ENCODE measurements at regions not wholly inside any gene's neighbourhood (a gene's known extent, or its start where the extent isn't known, plus 50 kb on each side); places are given as distances from the start of the nearest gene placed in this dataset.

DNA sequence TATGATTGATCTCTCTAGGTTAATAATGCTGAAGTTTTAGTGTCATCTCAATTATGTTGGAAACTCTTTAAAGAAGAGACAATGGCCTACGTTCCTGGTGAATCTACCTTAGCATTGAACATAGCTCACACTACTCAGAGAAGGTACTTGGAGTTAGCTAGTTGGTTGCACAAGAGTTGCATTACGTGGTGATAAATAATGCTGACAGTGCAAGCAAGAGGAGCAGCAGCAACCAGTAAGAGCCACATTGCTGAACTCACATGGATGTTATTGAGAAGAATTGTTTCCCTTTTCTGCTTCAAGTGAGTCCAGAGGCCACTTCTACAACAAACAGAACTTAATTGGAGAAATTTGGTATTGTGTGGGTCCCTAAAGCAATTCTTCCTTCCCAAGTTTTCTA lies 737.1 kb downstream of the TDRD15 start:
- ChIA-PET CTCF (no interaction called here), POLR2A (ENCODE audit: unreplicated experiment) (no interaction called here)
- H2AK9ac ChIP-seq (replicated peaks; ENCODE audit: low read depth, low read length, poor library complexity): no peak overlapping the region
- H3K9ac ChIP-seq (ENCODE audit: low read depth, low read length): no peak overlapping the region
- no peaks in the 10 kb centered on the region for H3K27me3 ChIP-seq (ENCODE audit: control insufficient read depth, insufficient read depth, low read length)
- no peak overlapping the region for H3K4ac ChIP-seq (ENCODE audit: low read depth, low read length)
- no peaks in the 10 kb centered on the region for H3K9me3 ChIP-seq (ENCODE audit: control insufficient read depth, insufficient read depth, low read length)
- peak; percentile 5 for DNase-seq
- no peak overlapping the region for H2BK120ac ChIP-seq (ENCODE audit: low read depth, low read length)
- intact Hi-C loops (cut with micrococcal nuclease): no loop called here
- TF ChIP-seq CEBPB (IDR thresholded peaks at IDR 0.05; ENCODE audit: low read depth, low read length) (peak; percentile 48), MAZ (IDR thresholded peaks at IDR 0.05; ENCODE audit: borderline replicate concordance, low read depth, low read length) (no peak), MAFK (IDR thresholded peaks at IDR 0.05; ENCODE audit: low read depth, low read length) (peak; percentile 89), SMC3 (IDR thresholded peaks at IDR 0.05; ENCODE audit: low read depth, low read length) (no peak), MXI1 (IDR thresholded peaks at IDR 0.05; ENCODE audit: borderline replicate concordance, low read depth, low read length) (no peak), NFE2L2 (IDR thresholded peaks at IDR 0.05; ENCODE audit: low read depth, low read length) (no peak), RAD21 (IDR thresholded peaks at IDR 0.05; ENCODE audit: low read length) (no peak), FOS (IDR thresholded peaks at IDR 0.05; ENCODE audit: low read depth, low read length) (no peak), POLR2A (IDR thresholded peaks at IDR 0.05; ENCODE audit: low read depth, low read length) (no peak)
- TF ChIP-seq, protein P1, sequence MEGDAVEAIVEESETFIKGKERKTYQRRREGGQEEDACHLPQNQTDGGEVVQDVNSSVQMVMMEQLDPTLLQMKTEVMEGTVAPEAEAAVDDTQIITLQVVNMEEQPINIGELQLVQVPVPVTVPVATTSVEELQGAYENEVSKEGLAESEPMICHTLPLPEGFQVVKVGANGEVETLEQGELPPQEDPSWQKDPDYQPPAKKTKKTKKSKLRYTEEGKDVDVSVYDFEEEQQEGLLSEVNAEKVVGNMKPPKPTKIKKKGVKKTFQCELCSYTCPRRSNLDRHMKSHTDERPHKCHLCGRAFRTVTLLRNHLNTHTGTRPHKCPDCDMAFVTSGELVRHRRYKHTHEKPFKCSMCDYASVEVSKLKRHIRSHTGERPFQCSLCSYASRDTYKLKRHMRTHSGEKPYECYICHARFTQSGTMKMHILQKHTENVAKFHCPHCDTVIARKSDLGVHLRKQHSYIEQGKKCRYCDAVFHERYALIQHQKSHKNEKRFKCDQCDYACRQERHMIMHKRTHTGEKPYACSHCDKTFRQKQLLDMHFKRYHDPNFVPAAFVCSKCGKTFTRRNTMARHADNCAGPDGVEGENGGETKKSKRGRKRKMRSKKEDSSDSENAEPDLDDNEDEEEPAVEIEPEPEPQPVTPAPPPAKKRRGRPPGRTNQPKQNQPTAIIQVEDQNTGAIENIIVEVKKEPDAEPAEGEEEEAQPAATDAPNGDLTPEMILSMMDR (conservative IDR thresholded peaks at IDR 0.05; ENCODE audit: low read depth, low read length): no peak
- TF ChIP-seq, protein P2, sequence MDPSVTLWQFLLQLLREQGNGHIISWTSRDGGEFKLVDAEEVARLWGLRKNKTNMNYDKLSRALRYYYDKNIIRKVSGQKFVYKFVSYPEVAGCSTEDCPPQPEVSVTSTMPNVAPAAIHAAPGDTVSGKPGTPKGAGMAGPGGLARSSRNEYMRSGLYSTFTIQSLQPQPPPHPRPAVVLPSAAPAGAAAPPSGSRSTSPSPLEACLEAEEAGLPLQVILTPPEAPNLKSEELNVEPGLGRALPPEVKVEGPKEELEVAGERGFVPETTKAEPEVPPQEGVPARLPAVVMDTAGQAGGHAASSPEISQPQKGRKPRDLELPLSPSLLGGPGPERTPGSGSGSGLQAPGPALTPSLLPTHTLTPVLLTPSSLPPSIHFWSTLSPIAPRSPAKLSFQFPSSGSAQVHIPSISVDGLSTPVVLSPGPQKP (IDR thresholded peaks at IDR 0.05; ENCODE audit: borderline replicate concordance, low read depth, low read length): no peak
- H2BK5ac ChIP-seq (ENCODE audit: low read depth, low read length, poor library complexity, severe bottlenecking): no peak overlapping the region
- no peak overlapping the region for H2AFZ ChIP-seq (replicated peaks; ENCODE audit: low read length, poor library complexity)
- no peak overlapping the region for H3K14ac ChIP-seq (replicated peaks; ENCODE audit: low read depth, low read length)
- no peak overlapping the region for H3K56ac ChIP-seq (ENCODE audit: extremely low read depth, insufficient read depth, low read length)
- no peak overlapping the region for H2BK15ac ChIP-seq (ENCODE audit: low read depth, low read length)
- no peaks in the 10 kb centered on the region for H3K4me1 ChIP-seq (ENCODE audit: control insufficient read depth, insufficient read depth, low read length)
- H4K20me1 ChIP-seq (ENCODE audit: insufficient read depth, low read length): no peaks in the 10 kb centered on the region
- H3K18ac ChIP-seq (ENCODE audit: low read depth, low read length): no peak overlapping the region
- no TSS peak for BruUV-seq (replicated peaks)
- no peaks in the 10 kb centered on the region for H3K79me1 ChIP-seq (ENCODE audit: low read depth in 1 of 2, low read length in 2 of 2)
- in situ Hi-C loops (cut with MboI; ENCODE audit: low sequenced_read_pairs): no loop called here
- H3K36me3 ChIP-seq (ENCODE audit: control insufficient read depth, insufficient read depth, low read length): no peaks in the 10 kb centered on the region
- no peak overlapping the region for H3K23ac ChIP-seq (ENCODE audit: low read depth, low read length)
- H3K4me3 ChIP-seq (ENCODE audit: insufficient read depth, low read depth, low read length): no peak overlapping the region
- no peak overlapping the region for H4K8ac ChIP-seq (ENCODE audit: low read depth in 2 of 2, low read length in 2 of 2)
- H3K4me2 ChIP-seq (ENCODE audit: low read depth, low read length): no peak overlapping the region
- H4K91ac ChIP-seq (ENCODE audit: insufficient read depth, low read depth, low read length): no peak overlapping the region
- no peak overlapping the region for H4K5ac ChIP-seq (ENCODE audit: low read depth, low read length)
- H2BK20ac ChIP-seq (ENCODE audit: low read depth, low read length): no peak overlapping the region
- H3K27ac ChIP-seq (ENCODE audit: insufficient read depth, low read length): no peak overlapping the region
- H2AK5ac ChIP-seq (ENCODE audit: low read depth, low read length): no peak overlapping the region
- ATAC-seq (ENCODE audit: low read depth): no peak
- no peaks in the 10 kb centered on the region for H3K9me1 ChIP-seq (ENCODE audit: insufficient read depth, low read length)
- no CpG with 5 or more reads among the region's 2 CpGs for WGBS, 2 experiments (ENCODE audit: extremely low coverage in 2 of 2, insufficient read length in 1 of 2)
- dilution Hi-C loops (cut with HindIII; ENCODE audit: low sequenced_read_pairs, unreplicated experiment): no loop called here

Measured in IMR-90 (cell line).